Stomach (tissue), 8 donors: ENCODE measurements at regions not wholly inside any gene's neighbourhood (a gene's known extent, or its start where the extent isn't known, plus 50 kb on each side); places are given as distances from the start of the nearest gene placed in this dataset.
"Not testable (repeated sequence)": the region's sequence is repeated elsewhere in the genome, so short reads cannot be mapped to it uniquely, and the experiment has no call there.

Experiments
- DNase-seq, 2 donors: peaks; one replicate each; pipeline versions ENCODE4 v3.0.0 to v3.0.0-alpha.2; 2013 to 2019
- H3K27ac ChIP-seq, 5 donors: fragments of 200-600 bp in 4 of 5; sonication (generic) in 4 of 5; one replicate each; pipeline ENCODE4 v1.5.1; 2013 to 2019; ENCODE audit warnings: mild to moderate bottlenecking in 1 of 5, moderate library complexity in 1 of 5
- H3K27me3 ChIP-seq, 3 donors: fragments of 200-600 bp; sonication (generic); one replicate each; pipeline ENCODE4 v1.5.1; 2017 to 2019; ENCODE audit warnings: mixed run types in 1 of 3
- H3K36me3 ChIP-seq, 4 donors: fragments of 200-600 bp; sonication (generic); 1 replicate in 3 of 4; 2 replicates in 1 of 4; pipeline ENCODE4 v1.5.1; 2016 to 2019
- H3K4me1 ChIP-seq, 4 donors: fragments of 200-600 bp; sonication (generic); one replicate each; pipeline ENCODE4 v1.5.1; 2016 to 2019
- H3K4me3 ChIP-seq, 4 donors: fragments of 200-600 bp; sonication (generic) in 3 of 4; one replicate each; pipeline ENCODE4 v1.5.1; 2016 to 2019; ENCODE audit warnings: mild to moderate bottlenecking in 1 of 4
- H3K9me3 ChIP-seq, 4 donors: fragments of 200-600 bp; sonication (generic); one replicate each; pipeline ENCODE4 v1.5.1; 2016 to 2019
- EP300 ChIP-seq: sonication (generic); formaldehyde crosslinking; IDR thresholded peaks from one replicate; pipeline ENCODE4 v1.6.1; 2017; ENCODE audit warnings: antibody characterized with exemption
- POLR2A ChIP-seq, 4 donors: fragments of 450-650 bp; IDR thresholded peaks; one replicate each; pipeline ENCODE4 v1.6.1; 2016; ENCODE audit warnings: antibody characterized with exemption in 4 of 4, control low read depth in 2 of 4, mild to moderate bottlenecking in 1 of 4, moderate library complexity in 1 of 4
- POLR2AphosphoS5 ChIP-seq, 3 donors: sonication (generic); formaldehyde crosslinking; IDR thresholded peaks; one replicate each; pipeline ENCODE4 v1.6.1; 2016; ENCODE audit warnings: antibody characterized with exemption in 3 of 3
- WGBS, 5 donors: extraction: QIAGEN DNeasy Blood & Tissue Kit in 3 of 5; methylation state at CpG; one replicate each; pipeline versions ENCODE4 v1.1.5 to v1.1.7; 2013 to 2018; 5-methylcytosine and 5-hydroxymethylcytosine counted together
- intact Hi-C: fragments of 100-400 bp; cut with DNase I; formaldehyde crosslinking; loops from one replicate; pipeline ENCODE4 v1.15.1; 2023; ENCODE audit warnings: low total_unique reads
- TF ChIP-seq, protein P1 (sequence below), 7 experiments: fragments of 450-650 bp in 4 of 7; fragments of 200-600 bp in 3 of 7; sonication (generic) in 3 of 7; IDR thresholded peaks; one replicate each; pipeline ENCODE4 v1.5.1; 2016 to 2019; ENCODE audit warnings: antibody characterized with exemption in 7 of 7, control low read depth in 2 of 7, mild to moderate bottlenecking in 1 of 7
- donor health status: healthy with polysubstance abuse.
- donor health status: Bipolar disorder and iron deficiency.
- donor health status: healthy.

DNA sequence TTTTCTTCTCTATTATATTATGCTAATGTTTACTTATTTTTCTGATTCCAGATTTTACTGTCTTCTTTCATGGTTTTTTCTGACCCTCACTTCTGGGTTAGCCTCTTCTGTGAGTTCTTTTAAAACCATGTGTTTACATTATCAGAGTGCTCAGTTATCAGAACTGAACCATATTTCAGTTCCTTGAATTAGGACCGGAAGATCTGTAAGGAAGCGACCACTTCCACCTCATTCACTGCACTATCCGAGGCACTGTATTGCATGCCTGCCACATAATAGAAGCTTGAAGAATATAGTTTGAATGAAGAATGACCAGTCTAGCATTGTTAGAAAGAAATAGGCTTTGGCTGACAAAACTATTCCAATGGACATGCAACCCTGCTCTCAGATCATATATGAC lies 281.0 kb upstream of the DEPDC1 start:
- Histone ChIP-seq H3K27ac (no peak overlapping the region), H3K27me3 (no peaks in the 10 kb centered on the region), H3K36me3 (no peaks in the 10 kb centered on the region), H3K9me3 (peaks cover 0 to 14% (median 7%) of the 10 kb centered on the region in 4 donors), H3K4me3 (no peak overlapping the region), H3K4me1 (no peaks in the 10 kb centered on the region)
- DNase-seq: peak in 1 of 2 donors; percentile 4
- intact Hi-C loops: no loop called here
- TF ChIP-seq EP300 (no peak), POLR2AphosphoS5 (IDR thresholded peaks at IDR 0.05) (no peak), POLR2A (IDR thresholded peaks at IDR 0.05) (no peak)
- TF ChIP-seq, protein P1, sequence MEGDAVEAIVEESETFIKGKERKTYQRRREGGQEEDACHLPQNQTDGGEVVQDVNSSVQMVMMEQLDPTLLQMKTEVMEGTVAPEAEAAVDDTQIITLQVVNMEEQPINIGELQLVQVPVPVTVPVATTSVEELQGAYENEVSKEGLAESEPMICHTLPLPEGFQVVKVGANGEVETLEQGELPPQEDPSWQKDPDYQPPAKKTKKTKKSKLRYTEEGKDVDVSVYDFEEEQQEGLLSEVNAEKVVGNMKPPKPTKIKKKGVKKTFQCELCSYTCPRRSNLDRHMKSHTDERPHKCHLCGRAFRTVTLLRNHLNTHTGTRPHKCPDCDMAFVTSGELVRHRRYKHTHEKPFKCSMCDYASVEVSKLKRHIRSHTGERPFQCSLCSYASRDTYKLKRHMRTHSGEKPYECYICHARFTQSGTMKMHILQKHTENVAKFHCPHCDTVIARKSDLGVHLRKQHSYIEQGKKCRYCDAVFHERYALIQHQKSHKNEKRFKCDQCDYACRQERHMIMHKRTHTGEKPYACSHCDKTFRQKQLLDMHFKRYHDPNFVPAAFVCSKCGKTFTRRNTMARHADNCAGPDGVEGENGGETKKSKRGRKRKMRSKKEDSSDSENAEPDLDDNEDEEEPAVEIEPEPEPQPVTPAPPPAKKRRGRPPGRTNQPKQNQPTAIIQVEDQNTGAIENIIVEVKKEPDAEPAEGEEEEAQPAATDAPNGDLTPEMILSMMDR (IDR thresholded peaks at IDR 0.05): no peak
- WGBS, 5 donors: 57 to 71% (median 66%) methylated on average over 3 of the region's 3 CpGs

DNA sequence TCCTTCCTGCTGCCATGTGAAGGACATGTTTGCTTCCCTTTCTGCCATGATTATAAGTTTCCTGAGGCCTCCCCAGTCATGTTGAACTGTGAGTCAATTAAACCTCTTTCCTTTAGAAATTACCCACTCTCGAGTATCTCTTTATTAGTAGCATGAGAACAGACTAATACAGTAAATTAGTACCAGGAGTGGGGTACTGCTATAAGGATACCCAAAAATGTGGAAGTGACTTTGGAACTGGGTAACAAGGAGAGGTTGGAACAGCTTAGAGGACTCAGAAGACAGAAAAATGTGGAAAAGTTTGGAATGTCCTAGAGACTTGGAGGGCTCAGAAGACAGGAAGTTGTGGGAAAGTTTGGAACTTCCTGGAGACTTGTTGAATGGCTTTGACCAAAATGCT lies 283.0 kb upstream of the DEPDC1 start:
- H3K4me3 ChIP-seq, intact Hi-C loops: not testable (repeated sequence)
- 71 to 94% (median 75%) methylated on average over 1 of the region's 1 CpG for WGBS, 5 donors

DNA sequence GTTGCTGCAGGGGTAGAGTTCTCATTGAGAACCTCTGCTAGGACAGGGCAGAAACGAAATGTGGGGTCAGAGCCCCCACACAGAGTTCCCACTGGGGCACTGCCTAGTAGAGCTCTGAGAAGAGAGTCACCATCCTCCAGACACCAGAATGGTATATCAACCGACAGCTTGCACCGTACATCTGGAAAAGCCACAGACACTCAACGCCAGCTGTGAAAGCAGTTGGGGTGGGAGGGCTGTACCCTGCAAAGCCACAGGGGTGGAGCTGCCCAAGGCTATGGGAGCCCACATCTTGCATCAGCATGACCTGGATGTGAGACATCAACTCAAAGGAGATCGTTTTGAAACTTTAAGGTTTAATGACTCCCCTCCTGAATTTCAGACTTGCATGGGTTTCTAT lies 284.0 kb upstream of the DEPDC1 start:
- TF ChIP-seq POLR2A (IDR thresholded peaks at IDR 0.05): no peak
- TF ChIP-seq EP300: no peak
- TF ChIP-seq POLR2AphosphoS5 (IDR thresholded peaks at IDR 0.05): no peak
- TF ChIP-seq, protein P1 (IDR thresholded peaks at IDR 0.05): no peak
- peaks cover 0 to 14% (median 7%) of the 10 kb centered on the region in 4 donors for H3K9me3 ChIP-seq
- intact Hi-C loops: no loop called here
- no peak for DNase-seq
- no peak overlapping the region for H3K4me3 ChIP-seq
- H3K27ac ChIP-seq: no peak overlapping the region
- H3K36me3 ChIP-seq: no peaks in the 10 kb centered on the region
- H3K4me1 ChIP-seq: no peaks in the 10 kb centered on the region
- H3K27me3 ChIP-seq: no peaks in the 10 kb centered on the region
- 50 to 64% (median 55%) methylated on average over 5 of the region's 5 CpGs for WGBS, 5 donors

More for the DNA sequence above, 283.0 kb upstream of the DEPDC1 start:
- H3K27me3 ChIP-seq, H3K36me3 ChIP-seq, H3K27ac ChIP-seq, DNase-seq, H3K4me1 ChIP-seq: not testable (repeated sequence)
- H3K9me3 ChIP-seq: peaks cover 0 to 14% (median 7%) of the 10 kb centered on the region in 4 donors

DNA sequence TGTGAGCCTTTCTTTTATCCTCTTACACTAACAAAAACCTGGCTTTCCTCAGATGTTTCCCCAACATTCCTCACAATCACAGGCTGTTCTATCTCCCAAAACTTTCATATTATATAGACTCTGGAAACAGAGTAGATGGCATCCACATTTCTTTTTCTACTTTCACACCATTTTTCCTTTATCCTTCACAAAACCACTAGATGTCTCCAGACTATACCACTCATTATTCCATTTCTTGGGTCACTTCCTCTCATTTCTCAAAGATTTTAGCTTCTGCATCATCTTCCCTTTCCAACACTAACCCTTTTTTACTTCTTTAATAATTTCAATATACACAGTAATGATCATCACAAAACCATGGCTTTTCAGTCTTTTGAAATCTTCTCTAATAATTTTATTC lies 286.0 kb upstream of the DEPDC1 start:
- H3K4me3 ChIP-seq: no peak overlapping the region
- H3K27me3 ChIP-seq: no peaks in the 10 kb centered on the region
- intact Hi-C loops: no loop called here
- peaks cover 0 to 14% (median 7%) of the 10 kb centered on the region in 4 donors for H3K9me3 ChIP-seq
- no peaks in the 10 kb centered on the region for H3K36me3 ChIP-seq
- no peak overlapping the region for H3K27ac ChIP-seq
- H3K4me1 ChIP-seq: no peaks in the 10 kb centered on the region
- TF ChIP-seq POLR2AphosphoS5 (IDR thresholded peaks at IDR 0.05): no peak
- no peak for TF ChIP-seq POLR2A (IDR thresholded peaks at IDR 0.05)
- no peak for TF ChIP-seq EP300
- TF ChIP-seq, protein P1 (IDR thresholded peaks at IDR 0.05): no peak
- DNase-seq: no peak

DNA sequence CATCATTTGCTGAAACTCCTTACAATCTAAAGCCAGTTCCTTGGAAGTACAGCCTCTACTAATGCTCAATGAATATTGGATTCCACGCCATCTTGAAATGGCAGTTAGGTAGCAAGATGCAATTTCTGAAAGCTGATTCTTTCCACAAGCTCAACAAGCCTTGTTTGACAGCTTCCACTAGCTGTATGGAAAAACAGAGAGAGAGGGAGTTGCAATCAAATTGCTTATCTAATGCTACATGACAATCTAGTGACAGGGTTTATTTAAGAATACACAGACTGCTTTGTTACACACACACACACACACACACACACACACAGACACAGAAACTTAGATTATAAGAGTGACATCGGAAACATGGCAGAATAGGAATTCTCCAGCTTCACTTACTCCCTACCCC lies 288.4 kb upstream of the DEPDC1 start:
- Histone ChIP-seq H3K4me3 (no peak overlapping the region), H3K27me3 (no peaks in the 10 kb centered on the region), H3K36me3 (no peaks in the 10 kb centered on the region), H3K4me1 (no peaks in the 10 kb centered on the region), H3K27ac (no peak overlapping the region), H3K9me3 (peaks cover 0 to 8% (median 3%) of the 10 kb centered on the region in 4 donors)
- intact Hi-C loops: no loop called here
- WGBS, 5 donors: 41 to 47% (median 43%) methylated on average over 2 of the region's 2 CpGs
- DNase-seq: no peak
- TF ChIP-seq, protein P1 (IDR thresholded peaks at IDR 0.05): no peak
- TF ChIP-seq POLR2AphosphoS5 (IDR thresholded peaks at IDR 0.05): no peak
- TF ChIP-seq POLR2A (IDR thresholded peaks at IDR 0.05): no peak
- TF ChIP-seq EP300: no peak
